ENCODE measurements at regions not wholly inside any gene's neighbourhood (a gene's known extent, or its start where the extent isn't known, plus 50 kb on each side); places are given as distances from the start of the nearest gene placed in this dataset.

GRCh38 chr5:114822436-114822835, 347.3 kb downstream of the TRIM36 start:
- peaks cover 0 to 2% (median 0%) of the 10 kb centered on the region in 4 donors for H3K4me1 Mint-ChIP-seq
- no peak for ATAC-seq (ENCODE audit: low read depth in 2 of 2)

GRCh38 chr5:114790403-114790792, 379.3 kb downstream of the TRIM36 start:
- Mint-ChIP-seq H3K9me3 (peaks cover 0 to 5% (median 0%) of the 10 kb centered on the region in 7 donors), H3K27me3 (no peaks in the 10 kb centered on the region), H3K36me3 (no peaks in the 10 kb centered on the region), H3K27ac (no peak overlapping the region), H3K4me3 (no peak overlapping the region), H3K4me1 (no peaks in the 10 kb centered on the region)
- Histone ChIP-seq H3K4me1 (ENCODE audit: control insufficient read depth, insufficient read depth, low read length, poor library complexity, severe bottlenecking) (no peaks in the 10 kb centered on the region), H3K9me3 (ENCODE audit: control insufficient read depth in 2 of 2, low read length in 2 of 2) (no peaks in the 10 kb centered on the region), H3K27ac (ENCODE audit: insufficient read depth, low read length, poor library complexity, severe bottlenecking) (no peak overlapping the region), H3K4me3 (ENCODE audit: low read depth, low read length) (no peak overlapping the region), H3K36me3 (ENCODE audit: control insufficient read depth, insufficient read depth, low read length) (no peaks in the 10 kb centered on the region), H3K27me3 (ENCODE audit: control insufficient read depth, insufficient read depth, low read length) (no peaks in the 10 kb centered on the region)
- DNase-seq = no peak
- ATAC-seq (ENCODE audit: low read depth in 2 of 2) = no peak

More at GRCh38 chr5:114822436-114822835, 347.3 kb downstream of the TRIM36 start:
- H3K36me3 ChIP-seq (ENCODE audit: control insufficient read depth, insufficient read depth, low read length) = no peaks in the 10 kb centered on the region
- H3K27ac ChIP-seq (ENCODE audit: insufficient read depth, low read length, poor library complexity, severe bottlenecking) = no peak overlapping the region
- no peaks in the 10 kb centered on the region for H3K36me3 Mint-ChIP-seq
- H3K9me3 ChIP-seq (ENCODE audit: control insufficient read depth in 2 of 2, low read length in 2 of 2) = peaks cover 1 to 10% of the 10 kb centered on the region in 2 experiments
- no peak for DNase-seq
- no peaks in the 10 kb centered on the region for H3K27me3 ChIP-seq (ENCODE audit: control insufficient read depth, insufficient read depth, low read length)
- no peak overlapping the region for H3K27ac Mint-ChIP-seq
- H3K4me3 Mint-ChIP-seq = no peak overlapping the region
- no peaks in the 10 kb centered on the region for H3K4me1 ChIP-seq (ENCODE audit: control insufficient read depth, insufficient read depth, low read length, poor library complexity, severe bottlenecking)
- H3K27me3 Mint-ChIP-seq = no peaks in the 10 kb centered on the region
- H3K4me3 ChIP-seq (ENCODE audit: low read depth, low read length) = no peak overlapping the region
- H3K9me3 Mint-ChIP-seq = peaks cover 0 to 14% (median 6%) of the 10 kb centered on the region in 7 donors

- Histone ChIP-seq H3K27ac (ENCODE audit: insufficient read depth, low read length, poor library complexity, severe bottlenecking) (no peak overlapping the region), H3K36me3 (ENCODE audit: control insufficient read depth, insufficient read depth, low read length) (no peaks in the 10 kb centered on the region), H3K4me1 (ENCODE audit: control insufficient read depth, insufficient read depth, low read length, poor library complexity, severe bottlenecking) (no peaks in the 10 kb centered on the region), H3K27me3 (ENCODE audit: control insufficient read depth, insufficient read depth, low read length) (no peaks in the 10 kb centered on the region), H3K9me3 (ENCODE audit: control insufficient read depth in 2 of 2, low read length in 2 of 2) (no peaks in the 10 kb centered on the region), H3K4me3 (ENCODE audit: low read depth, low read length) (no peak overlapping the region)
- Mint-ChIP-seq H3K27ac (no peak overlapping the region), H3K4me1 (no peaks in the 10 kb centered on the region), H3K36me3 (no peaks in the 10 kb centered on the region), H3K27me3 (no peaks in the 10 kb centered on the region), H3K9me3 (peaks cover 0 to 5% (median 0%) of the 10 kb centered on the region in 7 donors), H3K4me3 (no peak overlapping the region)
- DNase-seq = peak in 1 of 3 donors; percentile 17
- no peak for ATAC-seq (ENCODE audit: low read depth in 2 of 2)
Measured at GRCh38 chr5:114789773-114790402, 379.8 kb downstream of the TRIM36 start.

GRCh38 chr5:114782869-114783268, 386.8 kb downstream of the TRIM36 start:
- Mint-ChIP-seq H3K27ac (no peak overlapping the region), H3K36me3 (no peaks in the 10 kb centered on the region), H3K9me3 (peaks cover 0 to 16% (median 0%) of the 10 kb centered on the region in 7 donors), H3K4me1 (no peaks in the 10 kb centered on the region), H3K27me3 (no peaks in the 10 kb centered on the region), H3K4me3 (no peak overlapping the region)
- Histone ChIP-seq H3K27me3 (ENCODE audit: control insufficient read depth, insufficient read depth, low read length) (no peaks in the 10 kb centered on the region), H3K4me3 (ENCODE audit: low read depth, low read length) (no peak overlapping the region), H3K4me1 (ENCODE audit: control insufficient read depth, insufficient read depth, low read length, poor library complexity, severe bottlenecking) (no peaks in the 10 kb centered on the region), H3K27ac (ENCODE audit: insufficient read depth, low read length, poor library complexity, severe bottlenecking) (no peak overlapping the region), H3K9me3 (ENCODE audit: control insufficient read depth in 2 of 2, low read length in 2 of 2) (no peaks in the 10 kb centered on the region), H3K36me3 (ENCODE audit: control insufficient read depth, insufficient read depth, low read length) (no peaks in the 10 kb centered on the region)
- DNase-seq = no peak
- ATAC-seq (ENCODE audit: low read depth in 2 of 2) = no peak

- H3K4me1 ChIP-seq (ENCODE audit: control insufficient read depth, insufficient read depth, low read length, poor library complexity, severe bottlenecking) = no peaks in the 10 kb centered on the region
- ATAC-seq (ENCODE audit: low read depth in 2 of 2) = no peak
Measured at GRCh38 chr5:114782177-114782576, 387.5 kb downstream of the TRIM36 start.

GRCh38 chr5:114780290-114780689, 389.4 kb downstream of the TRIM36 start:
- peaks cover 0 to 12% (median under 1%) of the 10 kb centered on the region in 7 donors for H3K9me3 Mint-ChIP-seq
- Histone ChIP-seq H3K36me3 (ENCODE audit: control insufficient read depth, insufficient read depth, low read length) (no peaks in the 10 kb centered on the region), H3K9me3 (ENCODE audit: control insufficient read depth in 2 of 2, low read length in 2 of 2) (no peaks in the 10 kb centered on the region), H3K4me1 (ENCODE audit: control insufficient read depth, insufficient read depth, low read length, poor library complexity, severe bottlenecking) (no peaks in the 10 kb centered on the region), H3K4me3 (ENCODE audit: low read depth, low read length) (no peak overlapping the region), H3K27me3 (ENCODE audit: control insufficient read depth, insufficient read depth, low read length) (no peaks in the 10 kb centered on the region), H3K27ac (ENCODE audit: insufficient read depth, low read length, poor library complexity, severe bottlenecking) (no peak overlapping the region)
- ATAC-seq (ENCODE audit: low read depth in 2 of 2) (no peak), DNase-seq (no peak)
- no peak overlapping the region for H3K27ac Mint-ChIP-seq
- H3K4me1 Mint-ChIP-seq = no peaks in the 10 kb centered on the region
- no peaks in the 10 kb centered on the region for H3K27me3 Mint-ChIP-seq
- no peaks in the 10 kb centered on the region for H3K36me3 Mint-ChIP-seq
- no peak overlapping the region for H3K4me3 Mint-ChIP-seq

More at GRCh38 chr5:114782177-114782576, 387.5 kb downstream of the TRIM36 start:
- Mint-ChIP-seq H3K9me3 (peaks cover 0 to 16% (median 0%) of the 10 kb centered on the region in 7 donors), H3K27me3 (no peaks in the 10 kb centered on the region), H3K27ac (no peak overlapping the region), H3K4me3 (no peak overlapping the region), H3K4me1 (no peaks in the 10 kb centered on the region), H3K36me3 (no peaks in the 10 kb centered on the region)
- H3K9me3 ChIP-seq (ENCODE audit: control insufficient read depth in 2 of 2, low read length in 2 of 2) = no peaks in the 10 kb centered on the region
- no peaks in the 10 kb centered on the region for H3K27me3 ChIP-seq (ENCODE audit: control insufficient read depth, insufficient read depth, low read length)
- DNase-seq = no peak
- H3K4me3 ChIP-seq (ENCODE audit: low read depth, low read length) = no peak overlapping the region
- H3K27ac ChIP-seq (ENCODE audit: insufficient read depth, low read length, poor library complexity, severe bottlenecking) = no peak overlapping the region
- H3K36me3 ChIP-seq (ENCODE audit: control insufficient read depth, insufficient read depth, low read length) = no peaks in the 10 kb centered on the region

- Histone ChIP-seq H3K9me3 (ENCODE audit: control insufficient read depth in 2 of 2, low read length in 2 of 2) (no peaks in the 10 kb centered on the region), H3K36me3 (ENCODE audit: control insufficient read depth, insufficient read depth, low read length) (no peaks in the 10 kb centered on the region), H3K27ac (ENCODE audit: insufficient read depth, low read length, poor library complexity, severe bottlenecking) (no peak overlapping the region), H3K4me3 (ENCODE audit: low read depth, low read length) (no peak overlapping the region), H3K4me1 (ENCODE audit: control insufficient read depth, insufficient read depth, low read length, poor library complexity, severe bottlenecking) (no peaks in the 10 kb centered on the region), H3K27me3 (ENCODE audit: control insufficient read depth, insufficient read depth, low read length) (no peaks in the 10 kb centered on the region)
- H3K4me3 Mint-ChIP-seq = no peak overlapping the region
- H3K27me3 Mint-ChIP-seq = no peaks in the 10 kb centered on the region
- no peaks in the 10 kb centered on the region for H3K36me3 Mint-ChIP-seq
- DNase-seq = no peak
- no peaks in the 10 kb centered on the region for H3K4me1 Mint-ChIP-seq
- no peak for ATAC-seq (ENCODE audit: low read depth in 2 of 2)
- peaks cover 0 to 5% (median 1%) of the 10 kb centered on the region in 7 donors for H3K9me3 Mint-ChIP-seq
- H3K27ac Mint-ChIP-seq = no peak overlapping the region
Measured at GRCh38 chr5:114744406-114744805, 382.5 kb downstream of the KCNN2 start.

GRCh38 chr5:114734238-114734637, 372.4 kb downstream of the KCNN2 start:
- H3K4me3 Mint-ChIP-seq = no peak overlapping the region
- no peaks in the 10 kb centered on the region for H3K27me3 ChIP-seq (ENCODE audit: control insufficient read depth, insufficient read depth, low read length)
- no peaks in the 10 kb centered on the region for H3K27me3 Mint-ChIP-seq
- H3K27ac ChIP-seq (ENCODE audit: insufficient read depth, low read length, poor library complexity, severe bottlenecking) = no peak overlapping the region
- no peaks in the 10 kb centered on the region for H3K9me3 ChIP-seq (ENCODE audit: control insufficient read depth in 2 of 2, low read length in 2 of 2)
- H3K27ac Mint-ChIP-seq = no peak overlapping the region
- no peak for ATAC-seq (ENCODE audit: low read depth in 2 of 2)
- no peaks in the 10 kb centered on the region for H3K4me1 ChIP-seq (ENCODE audit: control insufficient read depth, insufficient read depth, low read length, poor library complexity, severe bottlenecking)
- H3K36me3 Mint-ChIP-seq = no peaks in the 10 kb centered on the region
- H3K9me3 Mint-ChIP-seq = peaks cover 0 to 6% (median 2%) of the 10 kb centered on the region in 7 donors
- no peaks in the 10 kb centered on the region for H3K36me3 ChIP-seq (ENCODE audit: control insufficient read depth, insufficient read depth, low read length)
- no peaks in the 10 kb centered on the region for H3K4me1 Mint-ChIP-seq
- no peak overlapping the region for H3K4me3 ChIP-seq (ENCODE audit: low read depth, low read length)
- DNase-seq = no peak

All from CD4-positive, CD25-positive, alpha-beta regulatory T cell (primary cell).